Esophagus muscularis mucosa (tissue), 4 donors: ENCODE measurements at regions not wholly inside any gene's neighbourhood (a gene's known extent, or its start where the extent isn't known, plus 50 kb on each side); places are given as distances from the start of the nearest gene placed in this dataset.
"Not testable (repeated sequence)": the region's sequence is repeated elsewhere in the genome, so short reads cannot be mapped to it uniquely, and the experiment has no call there.

Source experiments
- EP300 ChIP-seq: sonication (generic); formaldehyde crosslinking; IDR thresholded peaks from one replicate; pipeline ENCODE4 v1.6.1; 2017; ENCODE audit warnings: antibody characterized with exemption
- POLR2AphosphoS5 ChIP-seq, 2 donors: sonication (generic); formaldehyde crosslinking; IDR thresholded peaks; one replicate each; pipeline ENCODE4 v1.6.1; 2017; ENCODE audit warnings: antibody characterized with exemption in 2 of 2
- TF ChIP-seq, protein P1 (sequence below), 3 experiments: fragments of 200-600 bp in 2 of 3; fragments of 450-650 bp in 1 of 3; sonication (generic) in 2 of 3; IDR thresholded peaks; one replicate each; pipeline ENCODE4 v1.5.1; 2017 to 2019; ENCODE audit warnings: antibody characterized with exemption in 3 of 3, mild to moderate bottlenecking in 2 of 3, moderate library complexity in 1 of 3

DNA sequence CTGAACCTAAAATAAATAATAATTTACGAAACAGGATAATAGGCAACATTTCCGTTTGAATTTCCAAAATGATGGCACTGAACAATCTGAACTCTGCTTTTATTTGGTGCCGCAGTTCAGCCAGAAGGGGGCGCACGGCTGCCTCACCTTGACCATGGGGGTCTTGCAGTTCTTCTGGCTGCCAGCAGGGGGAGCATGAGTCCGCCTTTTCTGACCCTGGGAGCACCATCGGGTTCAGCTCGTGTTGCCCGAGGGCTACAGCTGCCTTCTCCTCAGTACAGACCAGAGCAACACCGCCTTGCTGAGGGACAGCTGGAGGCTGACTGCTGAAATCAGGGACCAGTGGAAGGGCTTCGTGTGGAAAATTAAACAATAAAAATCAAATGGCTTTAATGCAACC is 420.3 kb downstream of the CDY2B start:
- not testable (repeated sequence) for TF ChIP-seq EP300; POLR2AphosphoS5 (IDR thresholded peaks at IDR 0.05)
- TF ChIP-seq, protein P1, sequence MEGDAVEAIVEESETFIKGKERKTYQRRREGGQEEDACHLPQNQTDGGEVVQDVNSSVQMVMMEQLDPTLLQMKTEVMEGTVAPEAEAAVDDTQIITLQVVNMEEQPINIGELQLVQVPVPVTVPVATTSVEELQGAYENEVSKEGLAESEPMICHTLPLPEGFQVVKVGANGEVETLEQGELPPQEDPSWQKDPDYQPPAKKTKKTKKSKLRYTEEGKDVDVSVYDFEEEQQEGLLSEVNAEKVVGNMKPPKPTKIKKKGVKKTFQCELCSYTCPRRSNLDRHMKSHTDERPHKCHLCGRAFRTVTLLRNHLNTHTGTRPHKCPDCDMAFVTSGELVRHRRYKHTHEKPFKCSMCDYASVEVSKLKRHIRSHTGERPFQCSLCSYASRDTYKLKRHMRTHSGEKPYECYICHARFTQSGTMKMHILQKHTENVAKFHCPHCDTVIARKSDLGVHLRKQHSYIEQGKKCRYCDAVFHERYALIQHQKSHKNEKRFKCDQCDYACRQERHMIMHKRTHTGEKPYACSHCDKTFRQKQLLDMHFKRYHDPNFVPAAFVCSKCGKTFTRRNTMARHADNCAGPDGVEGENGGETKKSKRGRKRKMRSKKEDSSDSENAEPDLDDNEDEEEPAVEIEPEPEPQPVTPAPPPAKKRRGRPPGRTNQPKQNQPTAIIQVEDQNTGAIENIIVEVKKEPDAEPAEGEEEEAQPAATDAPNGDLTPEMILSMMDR (IDR thresholded peaks at IDR 0.05): not testable (repeated sequence)
